Fibroblast of upper back skin (primary cell): ENCODE measurements at regions not wholly inside any gene's neighbourhood (a gene's known extent, or its start where the extent isn't known, plus 50 kb on each side); places are given as distances from the start of the nearest gene placed in this dataset.

Experiments
- DNase-seq: peaks from one replicate; pipeline ENCODE4 v3.0.0-alpha.2; 2013

DNA sequence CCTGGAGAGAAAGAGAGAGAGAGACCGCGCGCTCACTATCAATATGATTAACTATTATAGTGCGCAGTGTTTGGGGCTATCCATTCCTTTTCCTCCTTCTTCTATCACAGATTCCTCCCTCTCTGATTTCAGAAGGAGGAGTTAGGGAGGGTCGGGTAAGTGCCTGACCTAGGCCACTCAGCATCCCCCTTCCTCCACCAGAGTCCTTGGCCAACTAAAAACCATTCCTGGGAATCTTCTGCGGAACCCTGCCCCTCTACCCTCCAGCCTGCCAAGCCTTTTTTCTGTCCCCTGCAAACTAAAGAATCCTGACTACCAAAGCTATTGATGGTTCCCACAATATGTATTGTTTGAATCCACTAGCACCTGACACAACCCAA lies 256.2 kb upstream of the NFE2L3 start:
- DNase-seq, result no peak

DNA sequence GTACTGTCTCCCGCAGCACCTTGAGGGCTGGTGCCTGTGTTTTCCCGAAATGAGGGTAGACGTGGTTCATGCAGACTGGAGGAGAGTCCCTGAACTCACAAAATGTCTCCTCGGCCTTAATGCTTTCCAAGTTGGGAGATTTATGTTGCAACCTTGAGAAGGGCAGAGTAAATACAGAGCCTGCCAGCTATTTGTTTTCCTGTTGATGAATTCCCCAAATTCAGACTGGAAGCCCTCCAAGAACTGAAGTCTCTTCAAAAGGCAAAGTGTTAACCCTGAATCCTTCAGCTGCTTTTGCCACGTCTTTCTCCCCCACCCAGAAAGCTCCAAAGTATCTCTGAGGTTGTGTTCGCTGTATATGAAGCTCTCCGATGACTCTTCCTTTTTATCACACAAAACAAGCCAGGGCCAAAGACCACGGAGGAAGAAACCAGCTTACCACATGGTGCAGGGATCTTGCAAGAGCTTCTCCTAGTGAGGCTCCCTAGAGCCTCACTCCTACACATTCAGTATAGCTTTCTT lies 254.7 kb upstream of the NFE2L3 start:
- no peak for DNase-seq

DNA sequence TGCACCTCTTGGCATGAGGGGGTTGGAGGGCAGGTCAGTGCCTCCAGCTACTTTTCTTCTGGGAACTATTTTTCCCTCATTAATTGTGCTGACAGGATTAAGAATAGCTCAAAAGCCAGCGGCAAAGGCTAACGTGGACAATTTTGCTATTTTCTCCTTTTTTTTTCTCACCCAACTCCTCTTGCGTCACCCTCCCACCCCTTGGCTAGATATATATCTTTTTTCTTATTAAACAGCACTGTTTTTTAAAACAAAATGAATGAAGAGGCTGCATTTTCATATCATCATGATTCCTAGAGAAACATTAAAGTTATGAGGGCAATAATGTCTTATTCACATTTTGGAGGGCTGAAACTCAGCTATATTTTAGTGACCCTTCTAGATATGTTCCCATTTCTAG lies 251.8 kb upstream of the NFE2L3 start:
- DNase-seq, result no peak

DNA sequence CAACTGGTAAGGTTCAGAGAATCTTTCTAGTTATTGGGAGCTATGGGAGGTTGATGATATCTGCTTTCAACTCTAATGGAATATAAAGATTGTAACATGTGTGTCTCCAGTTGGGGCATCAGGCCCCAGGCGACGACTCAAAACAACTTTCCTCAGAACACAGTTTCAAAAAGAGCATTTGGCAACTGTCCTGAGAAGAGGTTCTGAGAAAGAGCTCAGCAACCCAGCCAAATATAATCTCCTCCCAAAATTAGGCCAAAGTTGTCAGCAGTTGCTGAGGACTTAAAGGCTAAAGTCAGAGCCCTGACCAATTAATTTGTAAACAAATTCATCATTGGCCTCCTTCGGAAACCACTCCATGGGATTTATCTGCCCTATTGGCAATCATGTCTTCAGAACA lies 251.1 kb upstream of the NFE2L3 start:
- DNase-seq, result no peak

DNA sequence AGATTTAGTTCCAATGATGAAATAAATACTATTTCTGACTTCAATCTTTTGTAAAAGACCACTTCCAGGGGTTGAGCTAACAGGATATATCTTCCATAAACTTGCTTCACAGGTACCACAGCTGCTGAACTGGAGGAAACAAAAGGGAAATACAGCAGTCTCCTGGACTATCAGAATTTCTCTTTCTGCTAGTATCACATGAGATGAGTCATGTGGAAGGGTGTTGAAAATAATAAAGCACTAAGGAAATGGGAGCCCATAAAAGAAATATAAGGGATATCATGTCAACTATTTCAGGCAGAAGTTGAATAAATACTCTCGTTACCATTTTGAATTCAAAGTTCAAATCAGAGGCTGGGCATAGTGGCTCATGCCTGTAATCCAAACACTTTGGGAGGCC lies 250.3 kb upstream of the NFE2L3 start:
- DNase-seq, result no peak

DNA sequence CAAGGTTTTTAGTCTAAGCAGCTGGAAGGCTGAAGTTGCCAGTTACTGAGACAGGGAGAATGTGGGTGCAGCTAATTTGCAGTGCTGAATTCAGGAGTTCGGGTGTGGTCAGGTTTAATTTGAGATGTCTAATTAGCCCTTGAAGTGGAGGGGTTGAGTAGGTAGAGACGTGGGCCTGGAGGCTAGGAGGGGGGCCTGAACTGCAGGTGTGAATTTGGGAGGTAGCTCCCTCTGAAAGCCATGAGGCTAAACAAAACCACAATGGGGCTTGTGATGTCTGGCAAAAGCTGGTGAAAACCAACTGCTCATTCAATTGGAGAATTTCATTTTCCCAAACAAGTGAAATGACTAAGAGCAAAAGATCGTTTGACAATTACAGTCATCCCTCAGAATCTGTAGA lies 246.0 kb upstream of the NFE2L3 start:
- no peak for DNase-seq

DNA sequence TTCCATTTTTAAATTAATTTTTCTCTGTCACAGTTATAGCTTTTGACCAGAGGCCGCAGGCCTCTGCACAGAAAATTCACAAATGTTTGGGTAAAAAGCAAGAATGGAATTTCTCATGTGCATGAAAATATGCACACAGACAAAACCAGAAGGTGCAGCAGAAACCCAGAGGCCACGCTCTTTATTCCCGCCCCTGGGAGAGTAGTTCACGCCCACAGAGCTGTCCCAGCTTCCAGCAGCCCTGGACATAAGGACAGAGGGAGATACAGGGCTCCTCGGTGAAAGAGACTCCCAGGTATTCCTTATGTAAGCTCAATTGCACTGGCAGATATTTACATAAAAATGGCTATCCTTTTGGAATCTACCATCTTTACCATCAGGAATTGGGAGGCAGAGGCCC lies 245.2 kb upstream of the NFE2L3 start:
- no peak for DNase-seq

DNA sequence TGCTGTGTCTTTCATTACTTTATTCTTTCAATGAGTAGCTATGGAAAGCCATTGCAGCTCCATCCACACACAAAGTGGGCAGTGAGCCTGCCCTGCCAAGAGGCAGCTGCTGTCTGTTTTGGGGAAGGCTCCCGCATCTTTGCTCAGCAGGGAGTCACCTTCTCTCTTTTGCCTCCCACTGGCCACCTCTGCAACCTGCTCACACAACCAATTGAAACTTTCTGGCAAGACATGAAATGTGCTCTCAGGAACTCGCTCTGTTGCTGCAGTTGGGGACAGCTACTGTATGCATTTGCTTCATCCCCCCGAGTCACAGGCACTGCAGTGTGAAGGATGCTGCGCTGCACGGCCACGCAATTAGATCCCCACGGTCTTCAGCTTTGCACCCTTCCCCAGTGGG lies 244.8 kb upstream of the NFE2L3 start:
- DNase-seq, result no peak

DNA sequence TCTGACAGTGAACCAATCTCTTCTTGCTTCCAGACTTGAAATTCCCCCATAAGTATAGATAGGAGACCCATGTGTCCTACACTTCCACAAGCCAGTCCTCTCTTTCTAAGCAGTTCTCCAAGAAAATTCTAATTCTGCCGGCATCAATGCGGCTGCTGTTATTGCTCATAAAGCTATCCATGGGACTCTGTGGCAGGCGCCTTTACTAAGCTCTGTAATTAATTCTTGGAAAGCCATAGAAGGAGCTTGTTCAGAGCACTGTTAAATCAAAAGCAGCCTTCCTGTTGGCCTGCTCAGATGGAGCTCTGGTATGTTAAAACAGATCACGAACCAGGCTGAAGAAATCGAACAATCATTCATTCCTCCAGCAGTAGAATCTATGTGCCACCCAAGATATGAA lies 244.3 kb upstream of the NFE2L3 start:
- no peak for DNase-seq

DNA sequence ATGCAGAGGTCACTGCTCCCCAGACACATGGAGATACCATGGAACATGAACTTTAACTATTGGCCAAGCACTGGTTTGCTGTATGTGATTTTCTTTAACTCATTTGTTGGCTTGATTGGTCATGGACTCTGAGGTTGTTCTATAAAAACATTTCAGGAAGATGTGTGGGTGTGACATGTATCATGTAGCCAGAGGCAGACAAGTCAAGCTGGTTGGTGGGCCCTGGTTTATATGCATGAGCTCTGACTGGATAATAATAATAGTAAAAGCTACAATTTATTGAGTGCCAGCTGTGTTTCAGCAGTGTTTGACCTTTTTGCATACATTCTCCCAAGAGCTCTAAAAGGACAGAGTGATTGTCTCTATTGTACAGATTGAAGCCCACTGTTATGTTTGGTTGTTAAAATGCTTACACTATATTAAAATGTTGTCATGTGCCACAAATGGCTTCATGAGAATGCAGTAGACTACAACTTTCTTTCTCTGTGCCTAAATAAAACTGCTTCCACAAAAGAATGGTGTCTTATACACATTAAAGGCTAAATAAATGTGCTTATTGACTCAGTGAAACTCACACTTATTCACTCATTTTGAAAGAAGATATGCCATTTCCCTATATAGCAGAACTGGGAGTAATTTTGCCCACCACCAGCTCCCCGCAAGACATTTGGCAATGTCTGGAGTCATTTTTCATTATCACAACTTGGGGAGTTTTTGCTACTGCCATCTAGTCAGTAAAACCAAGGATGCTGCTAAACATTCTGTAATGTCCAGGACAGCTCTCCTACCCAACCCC lies 243.6 kb upstream of the NFE2L3 start:
- no peak for DNase-seq

DNA sequence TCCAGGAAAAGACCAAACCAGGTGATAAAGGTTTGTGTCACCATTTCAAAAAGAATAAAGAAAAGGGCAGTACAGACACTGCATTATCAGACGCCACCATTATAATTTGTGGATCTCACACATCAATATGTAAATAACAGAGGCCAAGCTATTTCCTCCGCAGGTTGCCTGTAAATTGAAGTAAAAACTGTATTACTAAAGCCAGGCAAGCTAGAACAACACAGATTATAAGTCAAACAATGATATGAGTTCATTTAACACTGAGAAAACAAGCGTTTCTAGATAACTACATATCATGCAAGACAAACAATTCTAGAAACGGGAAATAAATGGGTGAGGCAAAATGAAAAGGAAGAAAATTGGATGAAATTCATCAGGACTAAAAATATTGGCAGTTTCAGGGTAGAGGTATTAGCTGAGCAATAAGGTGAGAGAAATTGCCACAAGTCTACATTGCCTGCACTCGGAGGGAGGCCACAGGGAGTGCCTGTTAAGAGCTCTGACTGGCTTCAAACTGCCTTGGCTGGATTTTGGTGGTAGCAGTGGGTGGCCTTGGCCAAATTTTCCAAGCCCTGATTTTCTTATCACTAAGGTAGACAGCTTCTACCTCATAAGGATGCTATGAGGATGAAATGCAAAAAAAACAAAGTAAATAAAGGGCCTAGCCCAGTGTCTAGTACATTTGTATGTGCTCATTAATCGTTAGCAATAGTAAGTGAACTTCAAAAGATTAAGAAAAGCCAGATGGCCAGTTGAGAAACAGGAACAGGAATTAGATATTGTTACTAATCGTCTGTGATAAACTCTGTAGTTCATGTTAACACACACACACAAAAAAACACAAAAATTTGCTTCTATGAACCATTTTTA lies 240.0 kb upstream of the NFE2L3 start:
- DNase-seq, result no peak

DNA sequence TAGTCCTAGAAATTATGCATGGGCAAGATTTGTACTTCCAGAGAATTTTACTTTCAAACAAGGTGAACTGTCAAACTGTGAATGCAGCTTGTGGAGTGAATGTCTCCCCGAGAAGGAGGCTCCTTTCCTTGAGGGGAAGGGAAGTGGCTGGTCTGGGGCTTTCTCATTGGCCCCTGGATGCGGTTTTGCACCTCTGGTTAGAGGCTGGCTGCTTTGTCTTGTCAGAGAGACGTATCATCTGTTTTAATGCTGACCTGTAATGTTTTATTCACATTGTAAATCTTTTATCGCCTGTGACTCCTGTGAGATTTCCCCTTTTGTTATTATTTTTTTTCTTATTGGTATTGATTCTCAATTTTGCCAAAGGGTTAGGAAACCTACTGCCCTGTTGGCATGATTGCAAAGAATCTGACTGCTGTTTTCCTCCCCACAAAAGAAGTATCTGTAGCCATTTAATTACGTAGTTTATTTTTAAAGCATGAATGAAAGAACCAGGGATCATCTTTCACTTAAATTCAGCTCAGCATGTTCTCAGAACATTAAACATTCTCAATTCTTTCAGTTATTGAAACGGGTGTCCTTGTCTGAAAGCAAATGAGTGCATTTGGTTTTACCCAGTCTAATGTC lies 238.3 kb upstream of the NFE2L3 start:
- no peak for DNase-seq

DNA sequence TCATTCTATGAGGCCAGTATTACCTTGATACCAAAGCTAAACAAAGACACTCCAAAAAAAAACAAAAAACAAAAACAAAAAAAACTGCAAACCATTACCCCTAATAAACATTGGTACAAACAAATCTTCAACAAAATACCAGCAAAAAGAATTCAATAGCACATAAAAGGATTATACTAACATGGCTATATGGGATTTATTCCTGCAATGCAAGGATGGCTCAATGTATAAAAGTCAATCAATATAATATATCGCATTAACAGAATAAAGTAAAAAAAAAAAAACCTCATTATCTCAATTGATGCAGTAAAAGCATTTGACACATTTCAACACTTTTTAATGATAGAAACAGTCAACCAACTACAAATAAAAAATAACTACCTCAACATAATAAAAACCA lies 233.3 kb upstream of the NFE2L3 start:
- DNase-seq, result no peak

DNA sequence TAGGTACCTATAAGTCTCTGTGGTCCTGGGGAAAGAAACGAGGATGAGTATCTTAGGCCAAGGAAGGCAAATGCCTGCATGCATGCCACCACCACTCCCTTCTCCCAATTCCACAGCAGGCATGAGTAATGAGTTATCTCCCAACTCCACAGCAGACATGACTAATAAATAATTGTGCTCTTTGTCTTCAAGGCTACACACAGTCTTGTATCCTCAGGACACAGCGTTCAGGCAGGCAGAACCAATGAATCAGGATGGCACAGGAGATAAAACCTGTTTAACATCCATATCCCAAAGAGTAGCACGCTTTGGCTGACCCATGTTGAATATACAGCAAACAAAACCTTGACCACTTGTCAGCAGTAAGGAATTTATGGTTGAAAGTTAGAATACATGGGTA lies 229.7 kb upstream of the NFE2L3 start:
- no peak for DNase-seq

DNA sequence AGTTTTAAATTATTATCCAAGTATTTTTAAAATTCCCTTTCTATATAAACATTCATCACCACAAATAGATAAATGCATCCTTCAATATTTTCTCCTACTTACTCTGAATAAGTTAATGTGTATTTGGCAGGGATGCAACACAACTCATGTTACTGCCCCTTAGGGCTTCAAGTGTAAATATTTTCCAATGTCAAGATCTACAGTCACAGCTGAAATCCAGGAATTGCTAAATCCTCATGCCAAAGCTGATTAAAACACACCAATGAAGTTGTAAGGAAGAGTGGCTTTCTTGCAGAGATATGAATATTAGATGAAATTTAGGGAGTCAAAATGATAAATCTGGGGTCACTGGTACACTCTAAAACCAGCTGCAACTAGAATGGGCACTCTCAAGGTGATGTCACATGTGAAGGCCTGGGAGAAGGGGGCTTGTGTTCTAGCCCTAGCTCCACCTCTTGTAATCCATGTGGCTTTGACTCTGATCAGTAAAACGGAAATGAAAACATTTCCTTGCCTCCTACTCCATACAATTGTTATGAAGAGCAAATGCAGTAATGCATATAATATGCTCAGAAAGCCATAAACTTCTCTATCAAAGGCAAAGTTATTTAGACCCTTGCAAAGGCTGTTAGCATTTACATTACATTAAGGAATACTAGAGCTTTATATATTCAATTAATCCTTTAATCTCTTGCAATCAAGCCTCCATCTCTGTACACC lies 228.1 kb upstream of the NFE2L3 start:
- no peak for DNase-seq

DNA sequence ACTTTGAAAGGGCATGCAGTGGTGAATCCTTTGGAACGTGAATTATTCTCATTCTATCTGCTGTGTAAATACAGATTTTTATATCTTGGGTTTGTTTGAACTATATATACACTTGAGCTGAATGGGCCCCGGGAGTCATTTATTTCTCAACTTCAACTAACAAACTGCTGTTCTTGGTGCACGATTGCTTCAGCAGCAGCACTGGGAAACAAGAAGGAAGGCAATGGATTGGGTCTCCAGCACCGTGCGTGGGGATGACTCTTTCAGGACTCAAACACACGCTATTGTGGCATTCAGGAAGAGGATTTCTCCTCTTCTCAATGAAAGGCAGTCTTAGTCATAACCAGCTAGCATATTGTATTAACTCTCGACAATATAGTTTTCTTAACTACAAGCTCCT lies 226.0 kb upstream of the NFE2L3 start:
- no peak for DNase-seq

DNA sequence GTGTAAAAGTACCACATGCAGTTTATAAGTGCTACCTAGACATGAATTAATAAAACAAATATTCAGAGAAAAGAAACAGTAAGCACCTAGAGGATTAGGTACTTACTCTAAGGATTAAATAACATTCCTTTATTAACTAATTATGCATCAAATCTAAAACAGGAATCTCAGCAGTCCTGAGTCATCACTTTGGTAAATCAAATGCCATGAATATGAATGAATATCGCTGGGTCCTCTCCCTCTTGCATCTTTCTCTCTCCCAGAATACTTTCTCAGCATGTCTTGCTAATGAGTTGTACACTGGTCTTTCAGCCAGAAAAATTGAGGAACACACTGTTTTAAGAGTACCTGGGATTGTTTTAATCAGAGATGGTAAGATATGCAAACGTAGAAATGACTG lies 225.5 kb upstream of the NFE2L3 start:
- no peak for DNase-seq

DNA sequence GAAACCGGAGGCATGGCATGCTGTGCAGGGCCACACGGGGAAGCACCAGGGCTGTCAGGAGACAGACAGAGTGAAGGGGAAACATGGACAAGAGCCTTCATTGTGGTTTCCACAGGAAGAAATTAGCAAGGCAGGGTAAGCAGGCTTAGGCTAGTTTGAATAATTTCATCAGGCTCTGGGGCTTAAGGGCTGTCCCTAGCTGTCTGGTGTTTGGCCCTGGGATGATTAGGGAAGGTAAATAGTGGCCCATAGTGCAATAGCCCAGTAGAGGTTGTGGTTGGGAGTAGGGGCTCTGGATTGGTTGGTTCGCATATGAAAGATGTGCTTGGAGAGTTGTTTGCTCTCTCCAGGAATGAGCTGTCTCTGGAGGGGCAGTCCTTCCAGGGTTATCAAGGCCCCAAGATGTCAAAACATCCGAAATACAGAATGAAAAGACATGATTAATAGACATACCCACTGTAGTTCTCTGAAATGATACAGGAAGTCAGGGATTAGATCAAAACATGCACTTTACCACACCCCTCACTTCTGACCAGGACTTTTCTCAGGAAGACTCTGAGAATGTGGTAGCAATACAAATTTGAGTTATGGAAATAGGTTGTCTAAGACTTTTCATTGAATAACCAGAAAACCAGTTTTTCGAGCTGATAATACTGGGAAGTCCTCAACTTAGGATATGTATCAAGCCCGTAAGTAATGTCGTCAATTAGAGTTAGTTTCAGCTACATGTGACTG lies 224.9 kb upstream of the NFE2L3 start:
- DNase-seq, result no peak

DNA sequence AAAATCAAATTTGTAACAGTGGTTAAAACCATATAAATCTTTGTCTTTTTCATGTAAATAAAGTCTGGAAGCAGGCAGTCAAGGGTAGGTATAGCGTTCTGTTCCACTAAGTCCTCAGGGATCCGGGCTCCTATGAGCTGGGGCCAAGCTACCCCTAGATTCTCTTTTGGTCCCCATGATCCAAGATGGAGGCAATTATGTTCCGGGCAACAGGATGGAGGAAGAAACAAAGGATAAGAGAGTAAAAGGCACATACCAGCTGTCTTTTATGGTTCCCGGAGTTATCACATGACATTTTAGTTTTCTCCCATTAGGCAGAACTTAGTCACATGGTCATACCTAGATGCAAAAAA lies 224.4 kb upstream of the NFE2L3 start:
- no peak for DNase-seq

DNA sequence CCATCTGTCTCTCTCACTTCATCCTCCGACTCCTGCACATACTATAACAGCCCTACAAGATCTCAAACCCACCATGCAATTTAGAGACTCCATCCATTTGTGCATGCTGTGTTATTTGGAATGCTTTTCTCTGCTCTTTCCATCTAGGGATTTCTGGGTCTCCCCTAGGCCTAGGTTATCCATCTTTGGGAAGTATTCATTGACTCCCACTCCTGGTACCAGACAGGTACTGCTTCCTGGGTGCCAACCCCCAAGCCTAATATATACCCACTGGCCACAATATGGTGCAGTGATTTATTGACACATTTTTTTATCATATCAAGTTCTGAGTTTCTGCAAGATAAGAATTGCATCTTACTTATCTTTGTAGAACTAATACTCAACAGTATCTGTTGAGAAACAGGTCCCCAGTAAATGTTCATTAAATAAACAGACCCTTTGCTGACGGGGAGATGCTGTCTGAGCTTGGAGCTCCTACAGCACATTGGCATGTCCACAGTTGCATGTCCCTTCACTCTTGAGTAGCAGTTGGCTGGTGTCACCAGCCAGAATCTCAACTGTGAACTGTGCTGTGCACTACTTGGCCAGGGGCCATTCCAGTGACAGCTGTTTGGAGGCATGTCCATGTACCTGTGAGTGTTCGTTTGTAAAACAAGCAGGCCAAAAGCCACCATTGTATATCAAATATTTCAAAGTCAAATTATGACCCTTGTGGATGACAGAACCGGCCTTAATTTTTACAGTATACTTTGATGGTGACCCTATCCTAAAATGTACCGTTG lies 223.3 kb upstream of the NFE2L3 start:
- DNase-seq, result no peak

DNA sequence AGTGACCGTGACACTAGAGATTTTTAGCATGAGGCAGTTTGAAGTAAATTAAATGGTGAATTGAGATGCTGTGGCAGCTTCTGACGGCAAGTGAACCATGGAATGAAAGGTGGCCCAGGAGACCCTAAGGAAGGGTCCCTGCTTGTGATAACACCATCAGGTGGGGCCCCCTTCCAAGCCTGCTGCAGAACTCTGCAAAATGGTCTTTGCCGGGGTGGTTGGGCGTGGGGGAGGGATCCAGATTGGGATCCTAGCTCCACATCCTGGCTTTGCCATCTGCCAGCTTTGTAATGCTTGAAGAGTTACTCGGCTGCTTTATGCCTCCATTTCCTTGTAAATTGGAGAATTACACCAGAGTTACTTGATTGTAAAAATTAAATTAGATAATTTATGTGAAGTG lies 222.6 kb upstream of the NFE2L3 start:
- no peak for DNase-seq
